ENCODE measurements at regions not wholly inside any gene's neighbourhood (a gene's known extent, or its start where the extent isn't known, plus 50 kb on each side); places are given as distances from the start of the nearest gene placed in this dataset.

DNA sequence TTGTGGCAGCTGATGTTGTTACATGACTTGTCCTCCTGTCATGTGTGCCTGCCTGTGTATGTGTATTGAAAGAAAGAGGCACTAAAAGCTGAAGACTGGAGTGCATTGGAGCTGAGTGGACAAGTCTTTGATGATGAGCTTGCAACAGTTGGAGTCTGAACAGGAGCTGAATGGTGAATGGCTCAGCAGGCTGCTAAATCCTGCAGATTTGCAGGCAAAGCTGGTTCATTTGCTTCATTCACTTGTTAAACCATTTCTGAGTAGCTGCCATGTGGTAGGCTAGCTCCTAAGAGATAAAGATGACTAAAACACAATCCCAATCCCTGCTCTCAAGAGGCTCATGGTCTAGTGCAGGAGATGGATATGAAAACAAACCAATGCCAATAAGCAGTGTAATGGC lies 217.3 kb downstream of the CHRDL1 start:
- ATAC-seq (no peak), DNase-seq (no peak)
- no peaks in the 10 kb centered on the region for H3K36me3 ChIP-seq
- intact Hi-C loops (cut with DNase I): no loop called here
- H3K27me3 ChIP-seq (ENCODE audit: low read depth): no peaks in the 10 kb centered on the region
- TF ChIP-seq, protein P1, sequence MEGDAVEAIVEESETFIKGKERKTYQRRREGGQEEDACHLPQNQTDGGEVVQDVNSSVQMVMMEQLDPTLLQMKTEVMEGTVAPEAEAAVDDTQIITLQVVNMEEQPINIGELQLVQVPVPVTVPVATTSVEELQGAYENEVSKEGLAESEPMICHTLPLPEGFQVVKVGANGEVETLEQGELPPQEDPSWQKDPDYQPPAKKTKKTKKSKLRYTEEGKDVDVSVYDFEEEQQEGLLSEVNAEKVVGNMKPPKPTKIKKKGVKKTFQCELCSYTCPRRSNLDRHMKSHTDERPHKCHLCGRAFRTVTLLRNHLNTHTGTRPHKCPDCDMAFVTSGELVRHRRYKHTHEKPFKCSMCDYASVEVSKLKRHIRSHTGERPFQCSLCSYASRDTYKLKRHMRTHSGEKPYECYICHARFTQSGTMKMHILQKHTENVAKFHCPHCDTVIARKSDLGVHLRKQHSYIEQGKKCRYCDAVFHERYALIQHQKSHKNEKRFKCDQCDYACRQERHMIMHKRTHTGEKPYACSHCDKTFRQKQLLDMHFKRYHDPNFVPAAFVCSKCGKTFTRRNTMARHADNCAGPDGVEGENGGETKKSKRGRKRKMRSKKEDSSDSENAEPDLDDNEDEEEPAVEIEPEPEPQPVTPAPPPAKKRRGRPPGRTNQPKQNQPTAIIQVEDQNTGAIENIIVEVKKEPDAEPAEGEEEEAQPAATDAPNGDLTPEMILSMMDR (IDR thresholded peaks at IDR 0.05): no peak
- no peaks in the 10 kb centered on the region for H3K9me3 ChIP-seq
- H3K27ac ChIP-seq: no peak overlapping the region
- H3K4me1 ChIP-seq: no peaks in the 10 kb centered on the region
- H3K4me3 ChIP-seq: no peak overlapping the region

DNA sequence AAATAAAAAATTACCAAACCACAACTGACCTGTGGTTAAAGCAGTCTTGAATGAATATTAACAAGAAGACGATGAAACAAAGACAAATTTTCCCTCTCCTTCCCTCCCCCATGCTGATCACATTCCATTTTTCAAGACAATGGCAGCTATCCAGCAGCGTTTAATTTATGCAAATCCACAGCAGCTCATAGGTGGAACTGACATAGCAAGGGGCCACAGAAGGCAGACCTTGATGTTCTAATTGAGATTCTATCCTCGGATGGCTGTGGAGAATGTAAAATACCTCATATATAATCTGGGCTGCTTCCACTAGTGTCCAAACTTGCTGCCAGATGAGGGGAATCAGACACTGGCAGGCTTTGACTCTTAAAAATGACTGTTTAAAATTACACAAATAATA lies 211.5 kb downstream of the CHRDL1 start:
- DNase-seq (no peak), ATAC-seq (no peak)
- H3K27me3 ChIP-seq (ENCODE audit: low read depth): no peaks in the 10 kb centered on the region
- H3K9me3 ChIP-seq: no peaks in the 10 kb centered on the region
- H3K4me3 ChIP-seq: no peak overlapping the region
- H3K4me1 ChIP-seq: no peaks in the 10 kb centered on the region
- intact Hi-C loops (cut with DNase I): no loop called here
- no peak overlapping the region for H3K27ac ChIP-seq
- no peaks in the 10 kb centered on the region for H3K36me3 ChIP-seq
- TF ChIP-seq, protein P1 (IDR thresholded peaks at IDR 0.05): no peak

DNA sequence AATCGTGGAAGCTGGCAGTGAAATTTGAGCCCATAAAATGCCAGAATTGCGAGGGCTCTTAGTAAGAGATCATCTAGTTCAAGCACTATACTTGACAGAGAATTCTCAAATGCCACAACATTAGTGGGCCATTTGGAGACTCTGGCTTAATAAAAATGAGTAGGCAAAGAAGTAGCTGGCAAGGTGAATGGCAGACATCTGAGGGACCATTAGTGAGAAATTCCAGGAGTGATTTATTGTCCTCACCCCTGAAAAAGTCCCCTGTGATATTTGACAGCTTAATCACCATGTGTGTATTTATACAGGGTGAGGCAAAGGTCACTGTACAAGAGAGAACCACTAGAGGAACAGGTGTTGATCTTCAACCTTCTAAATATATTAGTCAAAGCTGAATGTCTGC lies 207.5 kb downstream of the CHRDL1 start:
- Histone ChIP-seq H3K4me1 (no peaks in the 10 kb centered on the region), H3K27ac (no peak overlapping the region), H3K4me3 (no peak overlapping the region), H3K27me3 (ENCODE audit: low read depth) (no peaks in the 10 kb centered on the region), H3K36me3 (no peaks in the 10 kb centered on the region), H3K9me3 (no peaks in the 10 kb centered on the region)
- DNase-seq (no peak), ATAC-seq (peak in 1 of 2 donors; percentile 32)
- TF ChIP-seq, protein P1 (IDR thresholded peaks at IDR 0.05): no peak
- intact Hi-C loops (cut with DNase I): no loop called here

DNA sequence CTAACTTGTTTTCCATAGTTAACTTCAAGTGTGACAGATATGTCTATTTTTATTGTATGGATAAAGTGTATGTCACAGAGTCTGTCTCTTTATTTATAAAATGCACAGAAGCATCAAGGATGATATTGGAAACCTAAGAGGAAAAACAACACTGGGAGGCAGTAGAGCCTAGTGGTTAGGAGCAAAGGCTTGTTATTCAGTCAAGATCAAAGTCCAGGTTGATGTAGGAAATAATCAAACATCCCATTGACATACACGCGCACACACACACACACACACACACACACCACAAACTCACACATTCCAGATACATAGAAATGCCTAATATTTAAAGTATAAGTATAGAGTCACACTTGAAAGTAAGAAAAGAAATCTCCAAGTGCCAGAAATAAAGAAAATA lies 206.8 kb downstream of the CHRDL1 start:
- Histone ChIP-seq H3K36me3 (no peaks in the 10 kb centered on the region), H3K4me1 (no peaks in the 10 kb centered on the region), H3K4me3 (no peak overlapping the region), H3K9me3 (no peaks in the 10 kb centered on the region), H3K27me3 (ENCODE audit: low read depth) (no peaks in the 10 kb centered on the region), H3K27ac (no peak overlapping the region)
- DNase-seq: no peak
- intact Hi-C loops (cut with DNase I): no loop called here
- TF ChIP-seq, protein P1 (IDR thresholded peaks at IDR 0.05): no peak
- no peak for ATAC-seq

DNA sequence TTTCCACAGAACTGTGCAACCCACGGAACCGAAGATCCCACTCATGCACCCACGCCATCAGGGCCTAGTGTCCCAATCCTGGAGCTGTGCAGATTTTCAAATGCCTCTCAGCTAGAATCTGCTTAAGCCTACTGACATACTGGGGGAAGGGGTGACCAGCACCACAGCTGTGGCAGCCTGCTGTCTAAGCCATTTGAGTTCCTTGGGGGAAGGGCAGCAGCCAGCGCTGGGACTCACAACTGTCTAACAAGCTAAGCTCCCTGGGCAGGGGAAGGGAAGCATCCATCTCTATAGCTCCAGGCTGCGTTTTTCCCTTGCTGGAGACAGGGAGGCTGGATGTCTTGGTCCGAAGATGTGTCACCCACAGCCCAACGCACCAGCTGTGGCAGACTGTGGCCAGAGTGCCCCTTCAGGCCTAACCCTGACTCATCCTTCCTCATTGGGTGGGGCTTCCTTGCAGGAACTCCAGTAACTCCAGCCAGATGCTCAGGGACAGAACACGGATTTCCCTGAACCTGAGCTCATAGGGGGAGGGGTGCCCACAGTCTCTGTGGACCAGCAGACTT lies 194.8 kb downstream of the CHRDL1 start:
- DNase-seq (no peak), ATAC-seq (no peak)
- Histone ChIP-seq H3K9me3 (no peaks in the 10 kb centered on the region), H3K4me3 (no peak overlapping the region), H3K27me3 (ENCODE audit: low read depth) (no peaks in the 10 kb centered on the region), H3K27ac (no peak overlapping the region), H3K36me3 (no peaks in the 10 kb centered on the region), H3K4me1 (no peaks in the 10 kb centered on the region)
- intact Hi-C loops (cut with DNase I): no loop called here
- TF ChIP-seq, protein P1 (IDR thresholded peaks at IDR 0.05): no peak

DNA sequence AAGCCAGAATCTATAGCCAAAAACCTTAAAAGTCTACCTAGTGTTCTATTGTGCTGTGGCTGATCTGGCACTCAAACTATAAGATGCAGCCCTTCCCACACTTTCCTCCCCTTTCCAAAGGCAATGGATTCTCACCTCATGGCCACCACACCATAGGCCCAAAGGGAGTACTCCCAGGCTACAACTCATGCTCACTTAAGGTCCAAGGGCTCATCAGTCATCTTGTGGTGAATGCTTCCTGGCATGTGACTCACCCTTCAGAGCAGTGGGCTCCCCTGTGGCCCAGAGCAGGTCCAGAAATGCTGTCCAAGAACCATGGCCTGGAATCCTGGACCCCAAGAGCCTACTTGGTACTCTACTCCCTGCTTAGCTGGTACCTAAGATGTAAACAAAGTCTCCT lies 181.0 kb downstream of the CHRDL1 start:
- Histone ChIP-seq H3K36me3 (no peaks in the 10 kb centered on the region), H3K4me1 (no peaks in the 10 kb centered on the region), H3K9me3 (no peaks in the 10 kb centered on the region), H3K4me3 (no peak overlapping the region), H3K27me3 (ENCODE audit: low read depth) (no peaks in the 10 kb centered on the region), H3K27ac (no peak overlapping the region)
- intact Hi-C loops (cut with DNase I): no loop called here
- TF ChIP-seq, protein P1 (IDR thresholded peaks at IDR 0.05): no peak
- DNase-seq (no peak), ATAC-seq (no peak)

All from lower lobe of right lung (tissue), 2 donors.